PC-3 (cell line): ENCODE measurements at regions not wholly inside any gene's neighbourhood (a gene's known extent, or its start where the extent isn't known, plus 50 kb on each side); places are given as distances from the start of the nearest gene placed in this dataset.

ENCODE experiments used
- ATAC-seq: fragments of 200-7000 bp; cut with Tn5 transposase; 2 replicates; pipeline ENCODE4 v1.9.1; 2020; ENCODE audit warnings: mild to moderate bottlenecking, moderate library complexity
- BruUV-seq: library from RNA; stranded (reverse); fragments of 400-500 nt; replicated peaks from 2 replicates; lab custom pipeline; 2021; lab: Mats Ljungman, UMichigan
- CTCF ChIA-PET: fragments of 300-600 bp; sonication (Branson Sonifier 250); formaldehyde crosslinking; loops from one replicate; lab custom pipeline; 2022; ENCODE audit warnings: antibody characterized with exemption; lab: Charles Lee
- POLR2A ChIA-PET: fragments of 300-600 bp; sonication (Branson Sonifier 250); formaldehyde crosslinking; loops from one replicate; lab custom pipeline; 2022; ENCODE audit warnings: antibody characterized with exemption; ENCODE audit not compliant: unreplicated experiment; lab: Charles Lee
- DNase-seq: peaks from one replicate; pipeline ENCODE4 v3.0.0-alpha.2; 2015
- H2AFZ ChIP-seq: fragments of 300-600 bp; sonication (generic); 2 replicates; pipeline ENCODE4 v1.6.0; 2016; ENCODE audit warnings: antibody characterized with exemption, low read length
- H3F3A ChIP-seq: fragments of 300-600 bp; sonication (generic); one replicate; pipeline ENCODE4 v1.6.0; 2017; ENCODE audit warnings: antibody characterized with exemption, low read length, control low read depth, mild to moderate bottlenecking; ENCODE audit not compliant: unreplicated experiment
- H3K27ac ChIP-seq: fragments of 300-600 bp; sonication (generic); 2 replicates; pipeline ENCODE4 v1.5.1; 2016; ENCODE audit warnings: mild to moderate bottlenecking, low read length
- H3K27me3 ChIP-seq: fragments of 300-600 bp; sonication (generic); 2 replicates; pipeline ENCODE4 v1.6.1; 2016; ENCODE audit warnings: low read length, mixed read lengths
- H3K36me3 ChIP-seq: fragments of 300-600 bp; sonication (generic); 2 replicates; pipeline ENCODE4 v1.6.1; 2016; ENCODE audit warnings: low read depth, mixed run types, low read length, mixed read lengths
- H3K4me1 ChIP-seq: fragments of 300-600 bp; sonication (generic); 2 replicates; pipeline ENCODE4 v1.5.1; 2016; ENCODE audit warnings: low read length; ENCODE audit not compliant: insufficient read depth
- H3K4me2 ChIP-seq: fragments of 300-600 bp; sonication (generic); 2 replicates; pipeline ENCODE4 v1.6.0; 2016; ENCODE audit warnings: low read length
- H3K4me3 ChIP-seq: fragments of 300-600 bp; sonication (generic); 2 replicates; pipeline ENCODE4 v1.5.1; 2016; ENCODE audit warnings: mild to moderate bottlenecking, low read length, mixed read lengths
- H3K79me2 ChIP-seq: fragments of 300-600 bp; sonication (generic); 2 replicates; pipeline ENCODE4 v1.6.1; 2017; ENCODE audit warnings: low read length, mixed read lengths
- H3K9ac ChIP-seq: fragments of 300-600 bp; sonication (generic); 2 replicates; pipeline ENCODE4 v1.6.0; 2016; ENCODE audit warnings: mild to moderate bottlenecking, low read length
- H3K9me2 ChIP-seq: fragments of 300-600 bp; sonication (generic); replicated peaks from 2 replicates; pipeline ENCODE4 v1.6.1; 2016; ENCODE audit warnings: mixed run types, low read length, mixed read lengths
- H3K9me3 ChIP-seq: fragments of 300-600 bp; sonication (generic); 2 replicates; pipeline ENCODE4 v1.6.1; 2016; ENCODE audit warnings: low read length, mixed read lengths
- H4K20me1 ChIP-seq: fragments of 300-600 bp; sonication (generic); 2 replicates; pipeline ENCODE4 v1.6.1; 2016; ENCODE audit warnings: low read length, mixed read lengths
- CTCF ChIP-seq: fragments of 300-600 bp; sonication (generic); conservative IDR thresholded peaks from 2 replicates; pipeline ENCODE4 v1.5.1; 2017; ENCODE audit warnings: antibody characterized with exemption, low read depth, mild to moderate bottlenecking, low read length
- EZH2 ChIP-seq: fragments of 300-600 bp; sonication (generic); IDR thresholded peaks from one replicate; pipeline ENCODE4 v1.6.1; 2017; ENCODE audit warnings: antibody characterized with exemption, mild to moderate bottlenecking, low read length; ENCODE audit not compliant: unreplicated experiment
- EZH2phosphoT487 ChIP-seq: fragments of 300-600 bp; sonication (generic); IDR thresholded peaks from 2 replicates; pipeline ENCODE4 v1.6.1; 2018; ENCODE audit warnings: mild to moderate bottlenecking, antibody characterized with exemption, low read length, borderline replicate concordance
- intact Hi-C: fragments of 100-400 bp; cut with micrococcal nuclease; formaldehyde crosslinking; loops from 2 replicates; pipeline ENCODE4 v1.9.0; 2023

- Histone ChIP-seq H3K4me2 (no peak overlapping the region), H3K27me3 (no peaks in the 10 kb centered on the region), H3K9ac (no peak overlapping the region), H2AFZ (no peak overlapping the region), H3K4me3 (no peak overlapping the region), H3F3A (no peaks in the 10 kb centered on the region), H3K79me2 (no peaks in the 10 kb centered on the region), H3K4me1 (0 out of 2 replicates have a peak, but pooled peaks cover under 1% of the 10 kb centered on the region), H3K9me3 (no peaks in the 10 kb centered on the region), H3K27ac (no peak overlapping the region), H4K20me1 (no peaks in the 10 kb centered on the region), H3K9me2 (no peaks in the 10 kb centered on the region), H3K36me3 (no peaks in the 10 kb centered on the region)
- ChIA-PET POLR2A (no interaction called here), CTCF (no interaction called here)
- no peak for TF ChIP-seq CTCF
- TF ChIP-seq EZH2, result no peak
- no peak for TF ChIP-seq EZH2phosphoT487
- no peak for DNase-seq
- no TSS peak for BruUV-seq
- ATAC-seq, result no peak
- intact Hi-C loops, result no loop called here
These were observed 851.1 kb upstream of the MGAT4C start for GRCh38 chr12:87107270-87107669.

- intact Hi-C loops, result no loop called here
- DNase-seq, result no peak
These were observed 839.9 kb upstream of the MGAT4C start for GRCh38 chr12:87096082-87096585.

More at GRCh38 chr12:87096082-87096585, 839.9 kb upstream of the MGAT4C start:
- Histone ChIP-seq H3K4me1 (no peaks in the 10 kb centered on the region), H3K4me2 (no peak overlapping the region), H2AFZ (no peak overlapping the region), H3K9ac (no peak overlapping the region), H3K27ac (no peak overlapping the region), H4K20me1 (no peaks in the 10 kb centered on the region), H3K9me3 (no peaks in the 10 kb centered on the region), H3K9me2 (no peaks in the 10 kb centered on the region), H3K27me3 (no peaks in the 10 kb centered on the region), H3K79me2 (no peaks in the 10 kb centered on the region), H3K36me3 (no peaks in the 10 kb centered on the region), H3K4me3 (no peak overlapping the region), H3F3A (no peaks in the 10 kb centered on the region)
- ChIA-PET POLR2A (no interaction called here), CTCF (interaction anchor here (0.6 kb wide), 1 partner anchor 1140 kb away, joined by 4 read pairs; no protein-coding TSS in a partner anchor)
- no peak for TF ChIP-seq CTCF
- TF ChIP-seq EZH2phosphoT487, result no peak
- no peak for TF ChIP-seq EZH2
- ATAC-seq, result no peak
- BruUV-seq, result no TSS peak
